IMR-90 (cell line): ENCODE measurements at regions not wholly inside any gene's neighbourhood (a gene's known extent, or its start where the extent isn't known, plus 50 kb on each side); places are given as distances from the start of the nearest gene placed in this dataset.

Experiments
- ATAC-seq: fragments of 200-7000 bp; cut with Tn5 transposase; 2 replicates; pipeline ENCODE4 v1.9.1; 2020; ENCODE audit warnings: low read depth, mild to moderate bottlenecking, moderate library complexity
- BruUV-seq: library from RNA; stranded (reverse); fragments of 400-500 nt; replicated peaks from 2 replicates; lab custom pipeline; 2021; lab: Mats Ljungman, UMichigan
- CTCF ChIA-PET: fragments of 300-600 bp; formaldehyde crosslinking; extraction: SDS; loops from one replicate; lab custom pipeline; 2021; ENCODE audit warnings: antibody characterized with exemption; lab: Yijun Ruan, JAX
- POLR2A ChIA-PET: fragments of 300-600 bp; sonication (Branson Sonifier 250); formaldehyde crosslinking; loops from one replicate; lab custom pipeline; 2022; ENCODE audit warnings: antibody characterized with exemption; ENCODE audit not compliant: unreplicated experiment; lab: Charles Lee
- DNase-seq: peaks from one replicate; pipeline ENCODE4 v3.0.0; 2013
- H2AFZ ChIP-seq: replicated peaks from 2 replicates; pipeline ENCODE3; 2013; ENCODE audit warnings: low read length, mild to moderate bottlenecking; ENCODE audit not compliant: poor library complexity
- H2AK5ac ChIP-seq: 2 replicates; pipeline ENCODE4 v1.6.1; 2013; ENCODE audit warnings: low read depth, low read length, inconsistent platforms
- H2AK9ac ChIP-seq: replicated peaks from 2 replicates; pipeline ENCODE3; 2013; ENCODE audit warnings: mild to moderate bottlenecking, low read depth, low read length, moderate library complexity; ENCODE audit not compliant: poor library complexity
- H2BK120ac ChIP-seq: 2 replicates; pipeline ENCODE4 v1.6.1; 2013; ENCODE audit warnings: low read depth, low read length, inconsistent platforms
- H2BK15ac ChIP-seq: 3 replicates; pipeline ENCODE4 v1.6.1; 2013; ENCODE audit warnings: low read depth, low read length, inconsistent platforms
- H2BK20ac ChIP-seq: 2 replicates; pipeline ENCODE4 v1.6.1; 2013; ENCODE audit warnings: low read depth, mild to moderate bottlenecking, inconsistent platforms, low read length, moderate library complexity
- H2BK5ac ChIP-seq: 2 replicates; pipeline ENCODE4 v1.6.1; 2013; ENCODE audit warnings: mild to moderate bottlenecking, low read depth, low read length, inconsistent platforms; ENCODE audit not compliant: poor library complexity, severe bottlenecking
- H3K14ac ChIP-seq: replicated peaks from 2 replicates; pipeline ENCODE4 v1.6.1; 2013; ENCODE audit warnings: low read depth, low read length, inconsistent platforms
- H3K18ac ChIP-seq: 2 replicates; pipeline ENCODE4 v1.6.1; 2013; ENCODE audit warnings: low read depth, low read length, control low read depth
- H3K23ac ChIP-seq: 2 replicates; pipeline ENCODE4 v1.6.1; 2013; ENCODE audit warnings: low read depth, low read length, inconsistent platforms
- H3K27ac ChIP-seq: 2 replicates; pipeline ENCODE4 v1.5.1; 2013; ENCODE audit warnings: mild to moderate bottlenecking, control low read depth, low read length; ENCODE audit not compliant: insufficient read depth
- H3K27me3 ChIP-seq: 2 replicates; pipeline ENCODE4 v1.6.1; 2013; ENCODE audit warnings: low read length; ENCODE audit not compliant: control insufficient read depth, insufficient read depth
- H3K36me3 ChIP-seq: 2 replicates; pipeline ENCODE4 v1.6.1; 2013; ENCODE audit warnings: low read length, mixed read lengths; ENCODE audit not compliant: control insufficient read depth, insufficient read depth
- H3K4ac ChIP-seq: 2 replicates; pipeline ENCODE4 v1.6.1; 2013; ENCODE audit warnings: low read depth, low read length, inconsistent platforms
- H3K4me1 ChIP-seq: 2 replicates; pipeline ENCODE4 v1.6.1; 2013; ENCODE audit warnings: low read length, mixed read lengths; ENCODE audit not compliant: control insufficient read depth, insufficient read depth
- H3K4me2 ChIP-seq: 2 replicates; pipeline ENCODE4 v1.6.1; 2013; ENCODE audit warnings: low read depth, mild to moderate bottlenecking, control low read depth, low read length, moderate library complexity
- H3K4me3 ChIP-seq: 2 replicates; pipeline ENCODE4 v1.5.1; 2013; ENCODE audit warnings: low read depth, mild to moderate bottlenecking, control low read depth, low read length, moderate library complexity; ENCODE audit not compliant: insufficient read depth
- H3K56ac ChIP-seq: 2 replicates; pipeline ENCODE4 v1.6.1; 2013; ENCODE audit warnings: low read length, inconsistent platforms; ENCODE audit not compliant: insufficient read depth; ENCODE audit errors: extremely low read depth
- H3K79me1 ChIP-seq, 2 experiments: 2 replicates each; pipeline ENCODE4 v1.6.1; 2013; ENCODE audit warnings: low read length in 2 of 2, inconsistent platforms in 1 of 2, low read depth in 1 of 2
- H3K9ac ChIP-seq: 2 replicates; pipeline ENCODE4 v1.6.1; 2013; ENCODE audit warnings: low read depth, low read length, control low read depth
- H3K9me1 ChIP-seq: 2 replicates; pipeline ENCODE4 v1.6.1; 2013; ENCODE audit warnings: low read length, inconsistent platforms; ENCODE audit not compliant: insufficient read depth
- H3K9me3 ChIP-seq: 2 replicates; pipeline ENCODE4 v1.6.1; 2013; ENCODE audit warnings: low read length; ENCODE audit not compliant: control insufficient read depth, insufficient read depth
- H4K20me1 ChIP-seq: 2 replicates; pipeline ENCODE4 v1.6.1; 2013; ENCODE audit warnings: low read length, inconsistent platforms; ENCODE audit not compliant: insufficient read depth
- H4K5ac ChIP-seq: 2 replicates; pipeline ENCODE4 v1.6.1; 2013; ENCODE audit warnings: mild to moderate bottlenecking, low read depth, low read length, control low read depth
- H4K8ac ChIP-seq, 2 experiments: 2 replicates each; pipeline ENCODE4 v1.6.1; 2013; ENCODE audit warnings: low read depth in 2 of 2, low read length in 2 of 2, control low read depth in 1 of 2, inconsistent platforms in 1 of 2
- H4K91ac ChIP-seq: 2 replicates; pipeline ENCODE4 v1.6.1; 2013; ENCODE audit warnings: low read depth, low read length, inconsistent platforms; ENCODE audit not compliant: insufficient read depth
- BHLHE40 ChIP-seq: fragments of 150-350 bp; IDR thresholded peaks from 2 replicates; pipeline ENCODE4 v1.6.1; 2016; ENCODE audit warnings: mild to moderate bottlenecking, low read depth, low read length
- CEBPB ChIP-seq: IDR thresholded peaks from 2 replicates; pipeline ENCODE4 v1.6.1; 2012; ENCODE audit warnings: low read depth, low read length, improper control_type of control experiment
- CTCF ChIP-seq: conservative IDR thresholded peaks from 2 replicates; pipeline ENCODE4 v1.5.1; 2012; ENCODE audit warnings: mild to moderate bottlenecking, low read depth, low read length, improper control_type of control experiment
- MAFK ChIP-seq: IDR thresholded peaks from 2 replicates; pipeline ENCODE4 v1.6.1; 2012; ENCODE audit warnings: low read depth, low read length, improper control_type of control experiment
- MAZ ChIP-seq: IDR thresholded peaks from 2 replicates; pipeline ENCODE4 v1.6.1; 2012; ENCODE audit warnings: low read depth, mild to moderate bottlenecking, low read length, improper control_type of control experiment, moderate library complexity, borderline replicate concordance
- MXI1 ChIP-seq: IDR thresholded peaks from 2 replicates; pipeline ENCODE4 v1.6.1; 2012; ENCODE audit warnings: low read depth, mild to moderate bottlenecking, low read length, moderate library complexity, borderline replicate concordance
- NFE2L2 ChIP-seq: fragments of 150-350 bp; IDR thresholded peaks from 2 replicates; pipeline ENCODE4 v1.6.1; 2016; ENCODE audit warnings: low read depth, mild to moderate bottlenecking, low read length
- POLR2A ChIP-seq: IDR thresholded peaks from 2 replicates; pipeline ENCODE4 v1.6.1; 2012; ENCODE audit warnings: mild to moderate bottlenecking, low read depth, low read length
- RAD21 ChIP-seq: IDR thresholded peaks from 2 replicates; pipeline ENCODE4 v1.6.1; 2012; ENCODE audit warnings: low read length, improper control_type of control experiment
- RCOR1 ChIP-seq: IDR thresholded peaks from 2 replicates; pipeline ENCODE4 v1.6.1; 2012; ENCODE audit warnings: mild to moderate bottlenecking, low read length, improper control_type of control experiment; ENCODE audit not compliant: insufficient replicate concordance
- RFX5 ChIP-seq: IDR thresholded peaks from 2 replicates; pipeline ENCODE4 v1.8.0; 2012; ENCODE audit warnings: low read depth, mild to moderate bottlenecking, low read length, moderate library complexity
- USF2 ChIP-seq: fragments of 150-350 bp; IDR thresholded peaks from 2 replicates; pipeline ENCODE4 v1.6.1; 2017; ENCODE audit warnings: mild to moderate bottlenecking, antibody characterized with exemption, low read length, low read depth
- whole genome bisulfite sequencing, 2 experiments: methylation state at CpG; one replicate each; pipeline versions ENCODE4 v1.1.5 to v1.1.7; 2013; ENCODE audit warnings: missing lambda C conversion rate in 2 of 2; ENCODE audit not compliant: insufficient read length in 1 of 2; ENCODE audit errors: extremely low coverage in 2 of 2; 5-methylcytosine and 5-hydroxymethylcytosine counted together
- dilution Hi-C: fragments of 300-500 bp; cut with HindIII; formaldehyde crosslinking; loops from one replicate; pipeline ENCODE4 v1.14.3; 2018; ENCODE audit warnings: low sequenced_read_pairs; ENCODE audit not compliant: unreplicated experiment
- in situ Hi-C: fragments of 300-500 bp; cut with MboI; formaldehyde crosslinking; loops from 3 replicates; pipeline ENCODE4 v1.14.3; 2019; ENCODE audit warnings: low sequenced_read_pairs, inconsistent platforms, mixed read lengths
- intact Hi-C: fragments of 100-400 bp; cut with micrococcal nuclease; formaldehyde crosslinking; loops from 2 replicates; pipeline ENCODE4 v1.10.0; 2022

GRCh38 chr16:54456291-54456690, 169.7 kb upstream of the IRX3 start:
- no TSS peak for BruUV-seq
- CTCF ChIA-PET: no interaction called here
- Histone ChIP-seq H4K8ac (no peak overlapping the region), H3K4me3 (no peak overlapping the region), H3K79me1 (no peaks in the 10 kb centered on the region), H4K91ac (no peak overlapping the region), H3K4me1 (no peaks in the 10 kb centered on the region), H3K36me3 (no peaks in the 10 kb centered on the region), H2AK9ac (no peak overlapping the region), H2BK20ac (no peak overlapping the region), H4K5ac (no peak overlapping the region), H3K4me2 (no peak overlapping the region), H3K23ac (no peak overlapping the region), H3K4ac (no peak overlapping the region), H4K20me1 (no peaks in the 10 kb centered on the region), H2BK120ac (no peak overlapping the region), H3K9me1 (no peaks in the 10 kb centered on the region), H3K9me3 (no peaks in the 10 kb centered on the region), H2AK5ac (no peak overlapping the region), H3K56ac (no peak overlapping the region), H3K9ac (no peak overlapping the region), H3K27me3 (no peaks in the 10 kb centered on the region), H2AFZ (no peak overlapping the region), H2BK15ac (no peak overlapping the region), H2BK5ac (no peak overlapping the region), H3K18ac (no peak overlapping the region), H3K14ac (no peak overlapping the region), H3K27ac (no peak overlapping the region)
- intact Hi-C loops (no loop called here), in situ Hi-C loops (no loop called here), dilution Hi-C loops (no loop called here)
- TF ChIP-seq BHLHE40: no peak
- no peak for TF ChIP-seq CEBPB
- TF ChIP-seq RAD21: no peak
- TF ChIP-seq RCOR1: no peak
- no peak for TF ChIP-seq CTCF
- TF ChIP-seq MXI1: no peak
- no peak for TF ChIP-seq USF2
- TF ChIP-seq NFE2L2: no peak
- TF ChIP-seq POLR2A: no peak
- no peak for TF ChIP-seq MAFK
- TF ChIP-seq MAZ: no peak
- no peak for TF ChIP-seq RFX5
- POLR2A ChIA-PET: no interaction called here
- DNase-seq (no peak), ATAC-seq (no peak)
- WGBS, 2 experiments: no CpG with 5 or more reads among the region's 4 CpGs
